Vagina (tissue), 2 donors: ENCODE measurements at regions not wholly inside any gene's neighbourhood (a gene's known extent, or its start where the extent isn't known, plus 50 kb on each side); places are given as distances from the start of the nearest gene placed in this dataset.

ENCODE experiments used
- DNase-seq, 2 donors: peaks; one replicate each; pipeline ENCODE4 v3.0.0-alpha.2; 2017; ENCODE audit errors: extremely low spot score in 2 of 2
- H3K27ac ChIP-seq: fragments of 200-600 bp; sonication (generic); one replicate; pipeline ENCODE4 v1.5.1; 2019
- H3K27me3 ChIP-seq: fragments of 200-600 bp; sonication (generic); one replicate; pipeline ENCODE4 v1.5.1; 2019
- H3K36me3 ChIP-seq, 2 donors: fragments of 200-600 bp; sonication (generic); one replicate each; pipeline ENCODE4 v1.5.1; 2017 to 2019
- H3K4me1 ChIP-seq: fragments of 200-600 bp; sonication (generic); one replicate; pipeline ENCODE4 v1.5.1; 2019
- H3K4me3 ChIP-seq, 2 donors: fragments of 200-600 bp; sonication (generic); 1 replicate in 1 of 2; 2 replicates in 1 of 2; pipeline ENCODE4 v1.5.1; 2016 to 2019
- H3K9me3 ChIP-seq: fragments of 200-600 bp; sonication (generic); one replicate; pipeline ENCODE4 v1.5.1; 2019
- POLR2A ChIP-seq, 2 donors: fragments of 450-650 bp; IDR thresholded peaks; one replicate each; pipeline ENCODE4 v1.6.1; 2017; ENCODE audit warnings: antibody characterized with exemption in 2 of 2, mild to moderate bottlenecking in 2 of 2, moderate library complexity in 2 of 2
- POLR2AphosphoS5 ChIP-seq, 2 donors: sonication (generic); formaldehyde crosslinking; IDR thresholded peaks; one replicate each; pipeline ENCODE4 v1.9.0; 2017; ENCODE audit warnings: antibody characterized with exemption in 2 of 2, mild to moderate bottlenecking in 2 of 2, low read depth in 1 of 2; ENCODE audit not compliant: insufficient read depth in 1 of 2
- intact Hi-C: fragments of 100-400 bp; cut with DNase I; formaldehyde crosslinking; loops from one replicate; pipeline ENCODE4 v1.15.1; 2023
- TF ChIP-seq, protein P1 (sequence below), 3 experiments: fragments of 450-650 bp in 2 of 3; fragments of 200-600 bp in 1 of 3; sonication (generic) in 1 of 3; IDR thresholded peaks; one replicate each; pipeline ENCODE4 v1.5.1; 2017 to 2019; ENCODE audit warnings: antibody characterized with exemption in 3 of 3, mild to moderate bottlenecking in 2 of 3, moderate library complexity in 2 of 3

DNA sequence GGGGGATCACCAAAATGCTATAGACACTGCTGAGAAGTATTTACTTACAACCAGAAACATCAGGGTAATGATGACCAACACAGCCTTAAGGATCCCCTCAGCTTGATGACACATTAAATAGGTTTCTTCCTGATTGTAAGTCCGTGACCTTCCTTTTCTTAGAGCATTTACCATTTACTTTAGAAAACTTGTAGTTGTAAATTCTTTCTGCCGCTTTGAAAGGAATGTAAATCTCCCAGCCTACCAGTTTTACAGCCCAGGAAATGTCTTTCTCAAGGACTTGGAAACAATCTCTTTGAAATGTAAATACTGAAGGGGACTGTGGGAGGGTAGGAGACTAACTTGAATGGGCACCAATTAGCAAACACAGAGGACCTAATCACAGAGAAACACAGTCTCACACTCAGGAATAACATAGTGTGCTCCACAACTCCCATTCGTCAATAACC lies 278.6 kb downstream of the DSC3 start:
- intact Hi-C loops = no loop called here
- H3K27me3 ChIP-seq = no peaks in the 10 kb centered on the region
- DNase-seq = no peak
- H3K27ac ChIP-seq = no peak overlapping the region
- H3K36me3 ChIP-seq = no peaks in the 10 kb centered on the region
- H3K4me3 ChIP-seq = no peak overlapping the region
- TF ChIP-seq, protein P1, sequence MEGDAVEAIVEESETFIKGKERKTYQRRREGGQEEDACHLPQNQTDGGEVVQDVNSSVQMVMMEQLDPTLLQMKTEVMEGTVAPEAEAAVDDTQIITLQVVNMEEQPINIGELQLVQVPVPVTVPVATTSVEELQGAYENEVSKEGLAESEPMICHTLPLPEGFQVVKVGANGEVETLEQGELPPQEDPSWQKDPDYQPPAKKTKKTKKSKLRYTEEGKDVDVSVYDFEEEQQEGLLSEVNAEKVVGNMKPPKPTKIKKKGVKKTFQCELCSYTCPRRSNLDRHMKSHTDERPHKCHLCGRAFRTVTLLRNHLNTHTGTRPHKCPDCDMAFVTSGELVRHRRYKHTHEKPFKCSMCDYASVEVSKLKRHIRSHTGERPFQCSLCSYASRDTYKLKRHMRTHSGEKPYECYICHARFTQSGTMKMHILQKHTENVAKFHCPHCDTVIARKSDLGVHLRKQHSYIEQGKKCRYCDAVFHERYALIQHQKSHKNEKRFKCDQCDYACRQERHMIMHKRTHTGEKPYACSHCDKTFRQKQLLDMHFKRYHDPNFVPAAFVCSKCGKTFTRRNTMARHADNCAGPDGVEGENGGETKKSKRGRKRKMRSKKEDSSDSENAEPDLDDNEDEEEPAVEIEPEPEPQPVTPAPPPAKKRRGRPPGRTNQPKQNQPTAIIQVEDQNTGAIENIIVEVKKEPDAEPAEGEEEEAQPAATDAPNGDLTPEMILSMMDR (IDR thresholded peaks at IDR 0.05) = no peak
- TF ChIP-seq POLR2AphosphoS5 (IDR thresholded peaks at IDR 0.05; ENCODE audit: insufficient read depth in 1 of 2, low read depth in 1 of 2) (no peak), POLR2A (IDR thresholded peaks at IDR 0.05) (no peak)
- no peaks in the 10 kb centered on the region for H3K9me3 ChIP-seq
- no peaks in the 10 kb centered on the region for H3K4me1 ChIP-seq

DNA sequence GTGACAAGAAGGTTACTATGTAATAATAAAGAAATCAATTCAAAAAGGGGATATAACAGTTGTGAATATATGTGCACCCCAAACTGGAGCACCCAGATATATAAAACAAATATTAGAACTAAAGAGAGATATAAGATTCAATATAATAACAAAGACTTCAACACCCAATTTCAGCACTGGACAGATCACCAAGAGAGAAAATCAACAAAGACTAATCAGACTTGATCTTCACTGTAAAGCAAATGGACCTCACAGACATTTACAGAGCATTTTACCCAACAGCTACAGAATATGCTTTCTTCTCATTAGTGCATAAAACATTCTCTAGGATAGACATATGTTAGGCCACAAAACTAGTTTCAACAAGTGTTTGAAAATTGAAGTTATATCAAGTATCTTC lies 287.7 kb downstream of the DSC3 start:
- H3K4me1 ChIP-seq = no peaks in the 10 kb centered on the region
- no peak overlapping the region for H3K4me3 ChIP-seq
- H3K36me3 ChIP-seq = no peaks in the 10 kb centered on the region
- no peak overlapping the region for H3K27ac ChIP-seq
- no peaks in the 10 kb centered on the region for H3K27me3 ChIP-seq
- intact Hi-C loops = no loop called here
- TF ChIP-seq POLR2A (IDR thresholded peaks at IDR 0.05) (no peak), POLR2AphosphoS5 (IDR thresholded peaks at IDR 0.05; ENCODE audit: insufficient read depth in 1 of 2, low read depth in 1 of 2) (no peak)
- TF ChIP-seq, protein P1 (IDR thresholded peaks at IDR 0.05) = no peak
- H3K9me3 ChIP-seq = no peaks in the 10 kb centered on the region
- DNase-seq = no peak

DNA sequence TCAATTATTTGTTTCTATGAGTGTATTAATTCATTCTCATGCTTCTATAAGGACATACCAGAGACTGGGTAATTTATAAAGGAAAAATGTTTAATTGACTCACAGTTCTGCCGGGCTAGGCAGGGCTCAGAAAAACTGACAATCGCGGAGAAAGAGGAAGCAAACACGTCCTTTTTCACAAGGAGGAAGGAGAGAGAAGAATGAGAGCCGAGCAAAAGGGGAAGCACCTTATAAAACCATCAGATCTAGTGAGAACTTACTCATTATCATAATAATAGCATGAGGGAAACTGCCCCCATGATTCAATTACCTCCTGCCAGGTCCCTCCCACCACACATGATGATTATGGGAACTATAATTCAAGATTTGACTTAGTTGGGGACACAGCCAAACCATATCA lies 294.0 kb downstream of the DSC3 start:
- Histone ChIP-seq H3K27ac (no peak overlapping the region), H3K4me3 (no peak overlapping the region), H3K36me3 (no peaks in the 10 kb centered on the region), H3K27me3 (no peaks in the 10 kb centered on the region), H3K9me3 (no peaks in the 10 kb centered on the region), H3K4me1 (no peaks in the 10 kb centered on the region)
- DNase-seq = no peak
- intact Hi-C loops = no loop called here
- TF ChIP-seq, protein P1 (IDR thresholded peaks at IDR 0.05) = no peak
- TF ChIP-seq POLR2A (IDR thresholded peaks at IDR 0.05) (no peak), POLR2AphosphoS5 (IDR thresholded peaks at IDR 0.05; ENCODE audit: insufficient read depth in 1 of 2, low read depth in 1 of 2) (no peak)

DNA sequence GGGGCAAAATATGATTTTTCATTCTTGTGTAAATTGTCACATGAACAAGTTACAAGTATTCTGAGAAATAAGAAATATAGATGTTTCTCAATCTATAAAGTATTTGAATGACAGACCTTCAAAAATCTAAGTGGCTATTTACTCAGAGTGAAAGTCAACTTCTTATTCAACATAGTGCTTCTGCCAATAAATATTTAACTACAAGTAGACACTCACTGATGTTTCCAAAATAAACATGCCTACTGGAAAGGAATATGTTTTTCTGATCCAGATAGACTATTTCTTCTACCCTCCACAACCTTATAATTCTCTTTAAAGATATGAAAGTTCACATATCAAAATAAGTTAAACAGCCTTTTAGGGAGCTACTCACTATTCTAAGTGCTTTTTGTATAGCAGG lies 296.3 kb downstream of the DSC3 start:
- TF ChIP-seq, protein P1 (IDR thresholded peaks at IDR 0.05) = no peak
- no peak for TF ChIP-seq POLR2AphosphoS5 (IDR thresholded peaks at IDR 0.05; ENCODE audit: insufficient read depth in 1 of 2, low read depth in 1 of 2)
- Histone ChIP-seq H3K4me3 (no peak overlapping the region), H3K27me3 (no peaks in the 10 kb centered on the region), H3K27ac (no peak overlapping the region), H3K4me1 (no peaks in the 10 kb centered on the region), H3K36me3 (no peaks in the 10 kb centered on the region), H3K9me3 (no peaks in the 10 kb centered on the region)
- intact Hi-C loops = no loop called here
- DNase-seq = no peak

DNA sequence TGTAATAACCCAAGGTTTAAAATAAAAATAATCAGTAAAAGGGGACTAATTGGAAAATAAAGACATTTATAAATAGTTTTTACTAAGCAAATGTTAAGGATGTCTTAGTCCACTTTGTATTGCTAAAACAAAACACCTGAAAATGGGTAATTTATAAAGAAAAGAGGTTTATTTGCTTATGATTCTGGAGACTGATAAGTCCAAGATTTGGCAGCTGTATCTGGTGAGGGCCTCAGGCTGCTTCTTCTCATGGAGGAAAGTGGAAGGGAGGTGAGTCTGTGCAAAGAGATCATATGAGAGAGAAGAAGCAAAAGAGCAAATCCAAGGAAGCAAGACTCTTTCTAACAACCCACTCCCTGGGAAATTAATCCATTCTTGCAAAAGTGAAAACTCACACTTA lies 299.5 kb downstream of the DSC3 start:
- Histone ChIP-seq H3K27me3 (no peaks in the 10 kb centered on the region), H3K36me3 (no peaks in the 10 kb centered on the region), H3K27ac (no peak overlapping the region), H3K9me3 (no peaks in the 10 kb centered on the region), H3K4me1 (no peaks in the 10 kb centered on the region), H3K4me3 (no peak overlapping the region)
- no peak for DNase-seq
- intact Hi-C loops = no loop called here
- TF ChIP-seq, protein P1 (IDR thresholded peaks at IDR 0.05) = no peak
- TF ChIP-seq POLR2AphosphoS5 (IDR thresholded peaks at IDR 0.05; ENCODE audit: insufficient read depth in 1 of 2, low read depth in 1 of 2) = no peak
- TF ChIP-seq POLR2A (IDR thresholded peaks at IDR 0.05) = no peak
